ENCODE measurements at regions not wholly inside any gene's neighbourhood (a gene's known extent, or its start where the extent isn't known, plus 50 kb on each side); places are given as distances from the start of the nearest gene placed in this dataset.
A peak's percentile ranks its signal among the peaks of the same experiment; 100 is the strongest.
"Not testable (repeated sequence)": the region's sequence is repeated elsewhere in the genome, so short reads cannot be mapped to it uniquely, and the experiment has no call there.

- no peak for DNase-seq
Observed at GRCh38 chrX:148269513-148269912, 230.9 kb upstream of the AFF2 start.

GRCh38 chrX:148270499-148270898 is 229.9 kb upstream of the AFF2 start:
- no peak for DNase-seq

- no peak for DNase-seq
Observed at GRCh38 chrX:148271263-148271662, 229.2 kb upstream of the AFF2 start.

- no peak for DNase-seq
Observed at GRCh38 chrX:148281920-148282319, 218.5 kb upstream of the AFF2 start.

- no peak for DNase-seq
Observed at GRCh38 chrX:148282504-148282903, 217.9 kb upstream of the AFF2 start.

- no peak for DNase-seq
Observed at GRCh38 chrX:148284056-148284455, 216.4 kb upstream of the AFF2 start.

GRCh38 chrX:148284821-148285220 is 215.6 kb upstream of the AFF2 start:
- DNase-seq = no peak

GRCh38 chrX:148288451-148288850 is 212.0 kb upstream of the AFF2 start:
- DNase-seq = no peak

GRCh38 chrX:148290041-148290440 is 210.4 kb upstream of the AFF2 start:
- no peak for DNase-seq

- DNase-seq = no peak
Observed at GRCh38 chrX:148290931-148291330, 209.5 kb upstream of the AFF2 start.

- no peak for DNase-seq
Observed at GRCh38 chrX:148298737-148299136, 201.7 kb upstream of the AFF2 start.

- DNase-seq = not testable (repeated sequence)
Observed at GRCh38 chrX:148305214-148305613, 195.2 kb upstream of the AFF2 start.

GRCh38 chrX:148309413-148309812 is 191.0 kb upstream of the AFF2 start:
- no peak for DNase-seq

- no peak for DNase-seq
Observed at GRCh38 chrX:148310426-148311165, 189.8 kb upstream of the AFF2 start.

GRCh38 chrX:148311544-148311943 is 188.9 kb upstream of the AFF2 start:
- no peak for DNase-seq

- DNase-seq = no peak
Observed at GRCh38 chrX:148314876-148315275, 185.5 kb upstream of the AFF2 start.

- DNase-seq = no peak
Observed at GRCh38 chrX:148316446-148316845, 184.0 kb upstream of the AFF2 start.

GRCh38 chrX:148322906-148323305 is 177.5 kb upstream of the AFF2 start:
- DNase-seq = no peak

GRCh38 chrX:148333989-148334388 is 166.4 kb upstream of the AFF2 start:
- no peak for DNase-seq

- peak; percentile 27 for DNase-seq
Observed at GRCh38 chrX:148337873-148338272, 162.5 kb upstream of the AFF2 start.

- DNase-seq = no peak
Observed at GRCh38 chrX:148354916-148355315, 145.5 kb upstream of the AFF2 start.

GRCh38 chrX:148361641-148362040 is 138.8 kb upstream of the AFF2 start:
- no peak for DNase-seq

- no peak for DNase-seq
Observed at GRCh38 chrX:148363471-148364235, 136.8 kb upstream of the AFF2 start.

GRCh38 chrX:148365233-148365632 is 135.2 kb upstream of the AFF2 start:
- no peak for DNase-seq

- DNase-seq = no peak
Observed at GRCh38 chrX:148371291-148371690, 129.1 kb upstream of the AFF2 start.
